Muscle layer of colon (tissue), 2 donors: ENCODE measurements at regions not wholly inside any gene's neighbourhood (a gene's known extent, or its start where the extent isn't known, plus 50 kb on each side); places are given as distances from the start of the nearest gene placed in this dataset.

ENCODE experiments used
- H3K27ac ChIP-seq: one replicate; pipeline ENCODE4 v1.7.0; 2013; ENCODE audit warnings: low read depth, mild to moderate bottlenecking, low read length, moderate library complexity
- H3K27me3 ChIP-seq, 2 donors: one replicate each; pipeline ENCODE4 v1.7.0; 2013; ENCODE audit warnings: low read length in 2 of 2, mild to moderate bottlenecking in 2 of 2; ENCODE audit not compliant: insufficient read depth in 2 of 2, control insufficient read depth in 1 of 2
- H3K36me3 ChIP-seq: one replicate; pipeline ENCODE4 v1.7.0; 2013; ENCODE audit warnings: mild to moderate bottlenecking, low read length; ENCODE audit not compliant: insufficient read depth
- H3K4me1 ChIP-seq: one replicate; pipeline ENCODE4 v1.7.0; 2013; ENCODE audit warnings: mild to moderate bottlenecking, low read length; ENCODE audit not compliant: insufficient read depth
- H3K4me3 ChIP-seq, 2 donors: one replicate each; pipeline ENCODE4 v1.7.0; 2013; ENCODE audit warnings: low read length in 2 of 2, low read depth in 1 of 2, mild to moderate bottlenecking in 1 of 2, moderate library complexity in 1 of 2
- H3K9ac ChIP-seq: one replicate; pipeline ENCODE4 v1.7.0; 2013; ENCODE audit warnings: low read length
- H3K9me3 ChIP-seq: one replicate; pipeline ENCODE4 v1.7.0; 2013; ENCODE audit warnings: mild to moderate bottlenecking, low read length
- donor health status: abdominal sarcoma.
- donor health status: Adenocarcinoma of cecum.

DNA sequence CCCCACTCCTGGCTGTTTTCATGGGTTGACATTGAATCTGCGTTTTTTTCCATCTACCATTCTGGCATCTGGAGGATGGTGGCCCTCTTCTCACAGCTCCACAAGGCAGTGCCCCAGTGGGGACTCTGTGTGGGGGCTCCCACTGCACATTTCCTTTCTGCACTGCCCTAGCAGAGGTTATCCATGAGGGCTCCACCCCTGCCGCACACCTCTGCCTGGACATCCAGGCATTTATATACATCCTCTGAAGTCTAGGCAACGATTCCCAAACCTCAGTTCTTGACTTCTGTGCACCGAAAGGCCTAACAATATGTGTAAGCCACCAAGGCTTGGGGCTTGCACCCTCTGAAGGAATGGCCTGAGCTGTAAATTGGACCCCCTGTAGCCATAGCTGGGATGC is 147.9 kb upstream of the FMN2 start:
- no peak overlapping the region for H3K4me3 ChIP-seq
- H3K9me3 ChIP-seq: no peaks in the 10 kb centered on the region
- H3K9ac ChIP-seq: no peak overlapping the region
- no peaks in the 10 kb centered on the region for H3K27me3 ChIP-seq
- H3K36me3 ChIP-seq: no peaks in the 10 kb centered on the region
- H3K4me1 ChIP-seq: no peaks in the 10 kb centered on the region
- H3K27ac ChIP-seq: no peak overlapping the region

- Histone ChIP-seq H3K27me3 (no peaks in the 10 kb centered on the region), H3K4me3 (no peak overlapping the region), H3K9ac (no peak overlapping the region), H3K36me3 (no peaks in the 10 kb centered on the region), H3K9me3 (no peaks in the 10 kb centered on the region), H3K4me1 (no peaks in the 10 kb centered on the region), H3K27ac (no peak overlapping the region)
Observed at GRCh38 chr1:239944666-239945065, 147.0 kb upstream of the FMN2 start.

- no peaks in the 10 kb centered on the region for H3K4me1 ChIP-seq
- H3K27ac ChIP-seq: no peak overlapping the region
- no peak overlapping the region for H3K9ac ChIP-seq
- H3K9me3 ChIP-seq: no peaks in the 10 kb centered on the region
- H3K36me3 ChIP-seq: no peaks in the 10 kb centered on the region
- H3K4me3 ChIP-seq: no peak overlapping the region
- no peaks in the 10 kb centered on the region for H3K27me3 ChIP-seq
Observed at GRCh38 chr1:239947801-239948200, 143.9 kb upstream of the FMN2 start.

DNA sequence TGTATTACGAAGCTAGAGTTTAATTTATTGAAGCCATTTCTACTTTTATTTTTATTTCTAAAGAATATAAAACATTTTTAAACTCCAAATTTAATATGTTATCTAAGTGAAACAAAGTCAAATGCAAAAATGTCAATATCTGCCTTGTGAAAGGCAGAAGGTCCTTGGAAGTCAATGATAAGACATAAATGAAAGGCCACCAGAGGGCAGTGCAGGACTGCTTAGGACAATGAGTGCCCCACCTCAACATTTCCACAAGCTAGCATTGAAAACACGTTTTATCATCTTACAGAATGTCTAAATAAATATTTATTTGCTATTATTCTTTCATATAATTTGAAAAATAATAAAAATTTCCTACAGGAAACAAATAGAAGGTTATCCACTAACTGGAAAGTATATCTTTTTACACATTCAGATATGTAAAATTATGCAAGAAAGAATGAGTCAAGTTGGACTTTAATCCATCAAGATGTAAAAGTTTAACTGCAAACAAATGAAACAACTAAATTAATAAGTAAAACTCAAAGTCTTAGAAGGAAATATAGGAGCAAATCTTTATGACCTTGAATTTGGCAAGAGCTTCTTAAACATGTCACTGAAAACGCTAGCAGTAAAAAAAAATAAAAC is 140.1 kb upstream of the FMN2 start:
- no peak overlapping the region for H3K4me3 ChIP-seq
- no peak overlapping the region for H3K27ac ChIP-seq
- no peaks in the 10 kb centered on the region for H3K9me3 ChIP-seq
- H3K27me3 ChIP-seq: no peaks in the 10 kb centered on the region
- no peaks in the 10 kb centered on the region for H3K36me3 ChIP-seq
- H3K4me1 ChIP-seq: no peaks in the 10 kb centered on the region
- no peak overlapping the region for H3K9ac ChIP-seq

GRCh38 chr1:239952348-239953308 is 139.1 kb upstream of the FMN2 start:
- H3K9me3 ChIP-seq: no peaks in the 10 kb centered on the region
- no peak overlapping the region for H3K4me3 ChIP-seq
- no peak overlapping the region for H3K27ac ChIP-seq
- no peaks in the 10 kb centered on the region for H3K4me1 ChIP-seq
- H3K27me3 ChIP-seq: no peaks in the 10 kb centered on the region
- H3K36me3 ChIP-seq: no peaks in the 10 kb centered on the region
- no peak overlapping the region for H3K9ac ChIP-seq

DNA sequence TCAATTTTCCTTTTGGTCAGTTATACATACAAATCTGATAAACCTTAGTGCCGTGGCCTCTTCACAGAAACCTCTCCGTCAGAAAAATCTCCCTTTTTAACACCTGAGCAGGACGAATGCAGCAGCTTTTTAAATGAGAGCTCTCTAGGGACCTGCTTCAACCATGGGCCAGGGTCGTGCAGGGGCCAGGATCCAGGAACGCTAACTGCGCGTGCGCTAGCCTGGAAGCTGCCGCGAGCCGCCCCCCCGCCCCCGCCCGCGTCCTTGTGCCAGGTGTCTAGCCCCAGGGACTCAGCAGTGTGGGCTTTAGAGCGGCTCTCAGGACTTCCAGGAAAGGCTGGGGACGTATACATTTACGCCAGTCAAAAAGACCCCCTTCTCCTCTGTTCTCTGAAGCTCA is 136.8 kb upstream of the FMN2 start:
- no peaks in the 10 kb centered on the region for H3K27me3 ChIP-seq
- no peak overlapping the region for H3K4me3 ChIP-seq
- H3K9me3 ChIP-seq: no peaks in the 10 kb centered on the region
- no peaks in the 10 kb centered on the region for H3K36me3 ChIP-seq
- H3K4me1 ChIP-seq: no peaks in the 10 kb centered on the region
- H3K9ac ChIP-seq: no peak overlapping the region
- no peak overlapping the region for H3K27ac ChIP-seq

DNA sequence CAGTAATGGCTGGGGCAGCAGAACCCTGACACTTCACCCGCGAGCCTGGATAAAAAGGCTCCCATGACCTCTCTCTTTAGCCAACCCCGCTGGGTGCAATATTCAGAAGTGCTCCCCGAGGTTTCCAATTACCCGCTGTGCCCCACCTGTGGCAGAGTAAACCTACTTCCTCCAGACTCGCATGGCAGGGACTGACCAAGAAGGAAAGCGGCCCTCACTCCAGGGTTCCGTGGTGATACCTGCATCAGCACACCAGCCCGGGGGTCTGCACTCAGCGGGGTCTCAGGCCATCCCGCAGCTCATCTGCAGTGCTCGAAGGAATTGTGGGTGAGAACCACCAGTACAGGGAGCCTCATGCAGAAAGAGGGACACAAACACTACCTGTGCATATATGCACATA is 136.3 kb upstream of the FMN2 start:
- H3K27ac ChIP-seq: no peak overlapping the region

DNA sequence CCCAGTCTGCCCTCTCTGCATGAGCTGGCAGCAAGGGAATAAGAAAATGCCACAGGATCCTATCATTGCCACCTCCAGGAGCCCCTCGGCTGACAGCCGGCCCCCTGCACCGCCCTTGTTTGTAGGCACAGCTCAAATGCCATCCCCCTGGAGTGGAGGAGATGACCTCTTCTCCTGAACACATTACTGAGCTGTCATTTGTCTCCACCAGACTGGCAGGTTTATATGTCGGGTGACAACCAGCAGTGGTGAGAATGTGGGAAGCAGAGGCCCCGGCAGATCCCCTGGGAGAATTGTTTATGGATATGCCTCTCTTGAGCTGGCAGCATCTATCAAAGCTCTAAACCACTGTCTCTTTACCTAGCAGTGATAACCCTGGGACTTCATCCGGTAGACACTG is 135.4 kb upstream of the FMN2 start:
- H3K27ac ChIP-seq: no peak overlapping the region
- H3K9ac ChIP-seq: no peak overlapping the region
- no peak overlapping the region for H3K4me3 ChIP-seq
- H3K9me3 ChIP-seq: no peaks in the 10 kb centered on the region
- H3K36me3 ChIP-seq: no peaks in the 10 kb centered on the region
- no peaks in the 10 kb centered on the region for H3K27me3 ChIP-seq
- no peaks in the 10 kb centered on the region for H3K4me1 ChIP-seq

More for the DNA sequence above, 136.3 kb upstream of the FMN2 start:
- Histone ChIP-seq H3K4me1 (no peaks in the 10 kb centered on the region), H3K27me3 (no peaks in the 10 kb centered on the region), H3K36me3 (no peaks in the 10 kb centered on the region), H3K4me3 (no peak overlapping the region), H3K9ac (no peak overlapping the region), H3K9me3 (no peaks in the 10 kb centered on the region)

DNA sequence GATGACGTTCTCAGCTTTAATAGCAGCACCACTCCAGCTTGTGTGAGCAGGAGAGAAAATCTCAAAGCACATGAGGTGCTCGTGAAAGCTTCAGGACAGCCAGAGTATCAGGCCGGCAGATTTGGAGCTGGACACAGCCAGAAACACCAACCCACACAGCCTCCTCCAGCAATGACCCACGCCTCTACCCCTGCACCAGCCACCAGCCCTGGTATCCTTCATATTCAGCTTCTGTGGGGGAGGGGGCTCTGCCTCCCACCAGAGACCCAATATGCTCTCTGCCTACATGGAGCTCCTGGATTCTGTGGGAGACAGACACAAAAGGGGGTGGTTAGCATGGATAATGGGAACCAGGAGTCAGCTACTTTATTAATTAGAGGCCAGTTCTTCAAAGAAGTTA is 133.6 kb upstream of the FMN2 start:
- Histone ChIP-seq H3K9me3 (no peaks in the 10 kb centered on the region), H3K4me1 (no peaks in the 10 kb centered on the region), H3K36me3 (no peaks in the 10 kb centered on the region), H3K27me3 (no peaks in the 10 kb centered on the region), H3K4me3 (no peak overlapping the region), H3K27ac (no peak overlapping the region), H3K9ac (no peak overlapping the region)

- no peak overlapping the region for H3K9ac ChIP-seq
- H3K4me1 ChIP-seq: no peaks in the 10 kb centered on the region
- no peak overlapping the region for H3K27ac ChIP-seq
- H3K36me3 ChIP-seq: no peaks in the 10 kb centered on the region
- H3K9me3 ChIP-seq: no peaks in the 10 kb centered on the region
- no peak overlapping the region for H3K4me3 ChIP-seq
- H3K27me3 ChIP-seq: no peaks in the 10 kb centered on the region
Observed at GRCh38 chr1:239960366-239960765, 131.3 kb upstream of the FMN2 start.

DNA sequence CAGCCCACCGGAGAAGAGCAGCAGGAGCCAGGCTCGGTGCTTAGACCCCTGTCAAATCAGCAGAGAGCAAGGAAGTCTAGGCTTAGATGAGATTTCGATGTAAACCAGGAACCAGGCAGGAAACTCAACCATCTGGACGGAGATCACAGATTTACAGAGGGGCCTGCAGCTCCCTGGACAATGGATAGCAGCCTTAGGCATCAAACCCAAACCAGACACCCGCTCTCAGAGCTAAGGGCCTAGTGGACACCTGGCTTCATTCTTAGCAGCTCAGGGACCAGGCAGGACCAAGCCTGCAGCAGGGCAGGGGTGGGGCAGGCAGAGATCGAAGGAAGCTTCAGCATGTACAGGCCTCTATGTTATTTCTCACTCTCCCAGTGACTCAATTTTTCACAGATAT is 127.8 kb upstream of the FMN2 start:
- H3K27me3 ChIP-seq: no peaks in the 10 kb centered on the region
- no peak overlapping the region for H3K4me3 ChIP-seq
- no peak overlapping the region for H3K27ac ChIP-seq
- H3K36me3 ChIP-seq: no peaks in the 10 kb centered on the region
- H3K4me1 ChIP-seq: no peaks in the 10 kb centered on the region
- H3K9ac ChIP-seq: no peak overlapping the region
- H3K9me3 ChIP-seq: no peaks in the 10 kb centered on the region
